HG03439 (cell line): ENCODE measurements at regions not wholly inside any gene's neighbourhood (a gene's known extent, or its start where the extent isn't known, plus 50 kb on each side); places are given as distances from the start of the nearest gene placed in this dataset.
"Not testable (repeated sequence)": the region's sequence is repeated elsewhere in the genome, so short reads cannot be mapped to it uniquely, and the experiment has no call there.

Experiments used
- ATAC-seq: cut with Tn5 transposase; IDR thresholded peaks from one replicate; pipeline ENCODE4 v1.9.1; 2021; ENCODE audit warnings: mild to moderate bottlenecking, moderate library complexity; ENCODE audit not compliant: unreplicated experiment

- ATAC-seq: no peak
These were observed 87.1 kb upstream of the PTHLH start for GRCh38 chr12:28059668-28060067.

DNA sequence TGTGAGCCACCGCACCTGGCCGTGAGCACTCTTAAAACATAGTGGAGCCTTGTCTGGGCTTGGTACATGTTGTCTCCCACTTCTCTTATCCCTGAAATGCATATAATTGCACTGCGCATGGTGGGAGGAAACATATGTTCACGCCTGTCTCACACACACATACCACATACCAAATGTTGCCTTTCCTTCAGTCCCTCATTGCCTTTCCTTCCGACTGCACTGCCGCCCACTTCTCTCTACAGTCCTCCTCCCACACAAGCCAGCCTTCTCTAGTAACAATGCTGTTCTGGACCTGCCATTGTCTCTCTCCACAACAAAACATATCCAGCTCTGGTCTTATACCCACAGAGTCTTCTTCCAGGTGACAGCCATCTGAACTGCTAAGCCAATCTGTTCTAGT is 88.3 kb upstream of the PTHLH start:
- ATAC-seq: no peak

DNA sequence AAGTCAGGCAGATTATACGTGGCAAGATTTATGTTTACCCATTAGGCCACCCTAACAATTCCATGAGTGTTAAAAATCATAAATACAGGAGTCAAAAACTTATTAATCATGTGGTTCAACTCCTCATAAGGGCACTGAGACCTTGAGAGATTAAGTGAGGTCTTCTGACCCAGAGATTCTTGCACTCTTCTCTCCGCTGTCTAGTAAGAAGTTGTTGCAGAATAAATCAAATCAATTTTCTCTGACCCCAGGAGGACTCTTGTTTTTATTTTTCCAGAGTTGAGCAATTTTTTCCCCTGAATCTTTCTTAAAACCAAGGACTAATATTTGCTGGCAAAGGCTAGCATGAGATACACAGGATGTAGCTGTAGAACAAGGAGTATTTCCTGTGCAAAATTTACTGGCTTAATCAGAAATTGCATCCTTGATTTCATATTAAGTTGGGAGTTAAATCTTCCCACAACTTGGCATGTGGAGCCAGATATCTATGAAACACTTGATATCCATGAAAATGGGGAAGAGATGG is 90.9 kb upstream of the PTHLH start:
- no peak for ATAC-seq

DNA sequence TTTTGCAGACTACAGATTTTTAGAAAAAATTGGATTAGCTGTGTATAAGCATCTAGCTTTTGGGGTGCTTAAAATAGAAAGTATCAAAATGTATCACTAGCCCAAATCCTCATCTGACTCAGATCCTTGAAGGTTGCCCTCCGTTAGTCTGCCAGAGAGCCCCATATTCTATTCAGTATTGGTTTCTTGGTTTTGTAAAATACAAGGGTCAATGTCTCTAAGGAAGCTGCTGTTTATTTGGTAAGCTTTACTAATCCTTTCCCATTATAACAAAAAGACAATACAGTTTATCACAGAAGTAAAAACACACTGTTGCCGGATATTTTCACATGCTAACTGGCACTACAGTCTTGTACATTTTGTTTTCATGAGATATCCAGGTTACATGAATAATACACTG is 92.8 kb upstream of the PTHLH start:
- ATAC-seq: no peak

GRCh38 chr12:28065889-28066630 is 93.5 kb upstream of the PTHLH start:
- no peak for ATAC-seq

- no peak for ATAC-seq
These were observed 94.3 kb upstream of the PTHLH start for GRCh38 chr12:28066879-28067278.

DNA sequence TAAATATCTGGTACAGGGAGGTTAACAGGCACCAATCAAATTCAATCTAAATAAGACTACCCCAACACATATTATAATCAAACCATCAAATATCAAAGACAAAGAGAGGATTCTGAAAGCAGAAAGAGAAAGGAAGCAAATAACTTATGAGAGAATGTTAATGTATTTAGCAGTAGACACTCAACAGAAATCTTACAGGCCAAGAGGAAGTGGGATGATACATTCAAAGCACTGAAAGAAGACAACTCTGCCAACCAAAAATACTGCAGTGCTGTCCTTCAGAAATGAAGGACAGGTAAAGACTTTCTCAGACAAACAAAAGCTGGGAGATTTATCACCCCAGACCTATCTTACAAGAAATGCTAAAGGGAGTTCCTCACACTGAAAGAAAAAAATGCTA is 95.9 kb upstream of the PTHLH start:
- ATAC-seq: no peak

DNA sequence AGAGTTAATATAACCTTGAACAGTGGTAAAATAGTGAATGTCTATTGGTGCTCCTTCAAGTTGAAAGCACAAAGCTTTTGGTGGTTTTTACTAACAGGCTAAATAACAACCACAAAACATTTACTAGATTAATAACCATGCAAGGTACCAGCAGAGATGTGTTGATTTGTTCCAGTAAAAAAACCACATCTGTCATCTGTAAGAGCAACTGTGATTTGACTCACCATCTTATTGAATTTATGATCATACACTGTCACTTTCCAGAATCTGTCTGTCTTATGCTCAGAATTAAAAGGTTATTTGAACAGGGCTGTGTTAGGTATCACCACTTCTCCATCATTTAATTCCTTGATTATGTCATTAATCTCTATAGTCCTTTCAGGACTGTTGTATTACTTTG is 107.0 kb upstream of the PTHLH start:
- no peak for ATAC-seq

DNA sequence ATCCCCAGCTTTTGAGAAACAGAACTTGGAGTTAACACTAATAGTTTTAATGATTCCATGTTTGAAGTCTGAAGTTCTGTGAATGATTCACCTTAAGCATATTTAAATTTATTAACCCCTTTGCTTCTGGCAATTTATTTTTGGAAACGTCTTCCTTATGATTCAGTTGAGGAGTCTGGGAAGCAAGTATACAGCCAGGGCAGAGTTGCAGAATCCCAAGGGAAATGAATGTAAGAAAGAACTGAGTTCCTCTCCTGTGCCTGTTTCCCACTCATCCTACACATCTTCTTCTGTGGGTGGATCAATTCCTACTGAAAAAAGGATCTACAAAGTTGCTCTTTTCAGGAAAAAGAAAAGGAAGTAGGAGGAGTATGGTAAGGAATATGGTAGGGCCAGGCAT is 108.2 kb upstream of the CCDC91 start:
- no peak for ATAC-seq

GRCh38 chr12:28083840-28084678 is 106.2 kb upstream of the CCDC91 start:
- no peak for ATAC-seq

DNA sequence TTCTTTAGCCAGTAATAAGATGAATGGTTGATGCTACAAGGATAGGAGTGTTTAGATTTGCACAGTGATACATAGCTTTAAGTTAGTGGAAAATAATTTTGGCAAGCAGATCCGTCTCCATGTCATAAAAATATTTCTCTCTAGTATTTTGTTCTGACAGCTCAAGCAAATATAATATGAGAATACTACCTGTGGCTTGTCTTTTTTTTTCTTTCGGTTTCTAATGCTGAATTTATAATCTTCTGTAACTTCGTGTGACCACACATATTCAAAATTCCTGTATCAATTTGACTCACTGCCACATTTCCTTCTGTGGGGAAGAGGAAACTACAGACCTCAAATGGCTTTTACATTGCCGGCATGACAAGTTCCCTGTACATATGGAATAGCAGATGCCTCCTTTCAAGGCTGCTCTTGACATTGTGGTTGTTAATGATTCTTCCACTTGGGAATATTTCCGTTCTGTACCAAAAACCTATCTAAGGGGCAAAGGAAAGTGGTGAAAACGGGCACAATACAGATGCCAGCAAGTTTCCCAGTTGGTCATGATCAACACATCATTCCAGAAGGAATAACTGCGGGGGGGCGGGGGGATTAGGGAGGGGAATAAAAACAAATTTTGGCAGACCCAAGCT is 103.6 kb upstream of the CCDC91 start:
- peak; percentile 83 for ATAC-seq

GRCh38 chr12:28088566-28089272 is 101.5 kb upstream of the CCDC91 start:
- no peak for ATAC-seq

- ATAC-seq: no peak
These were observed 100.9 kb upstream of the CCDC91 start for GRCh38 chr12:28089338-28089737.

GRCh38 chr12:28090835-28091234 is 99.4 kb upstream of the CCDC91 start:
- ATAC-seq: no peak

DNA sequence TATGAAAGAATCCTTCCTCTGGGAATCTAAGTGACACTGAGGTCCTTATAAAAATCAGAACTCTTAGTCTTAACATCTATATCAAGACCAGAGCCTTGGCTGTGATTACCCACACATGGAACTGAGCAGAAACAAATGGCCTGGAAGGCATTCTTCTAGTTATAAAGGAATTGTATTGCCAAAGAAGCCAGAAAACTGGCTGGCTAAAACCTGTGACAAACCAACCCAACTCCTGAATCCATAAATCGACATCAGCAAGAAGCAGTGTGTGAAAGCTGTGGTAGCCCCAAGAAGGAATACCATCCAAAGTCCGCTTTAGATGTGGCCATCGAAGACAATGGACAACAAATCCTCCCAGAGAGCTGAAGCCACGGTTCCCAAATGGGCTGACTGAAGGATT is 97.9 kb upstream of the CCDC91 start:
- ATAC-seq: no peak

- no peak for ATAC-seq
These were observed 93.6 kb upstream of the CCDC91 start for GRCh38 chr12:28096649-28097048.

DNA sequence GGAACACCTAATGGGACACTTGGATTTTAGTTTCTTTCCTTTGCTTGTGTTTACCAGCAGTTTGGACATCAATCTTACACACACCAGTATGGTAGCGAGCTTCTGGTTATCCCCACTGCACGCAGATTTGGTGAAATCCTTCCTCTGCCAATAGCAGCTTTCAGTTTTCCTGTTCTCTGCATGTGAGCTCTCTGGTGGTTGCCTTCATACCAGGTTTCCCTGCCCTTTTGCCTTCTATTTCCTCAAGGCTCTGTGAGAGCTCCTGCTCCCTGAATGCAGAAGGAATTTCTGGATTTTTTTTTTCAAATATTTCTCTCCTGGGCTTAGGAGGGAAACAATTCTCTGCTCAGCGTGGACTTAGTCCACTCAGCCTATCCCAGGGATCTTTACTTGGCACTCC is 93.0 kb upstream of the CCDC91 start:
- no peak for ATAC-seq

DNA sequence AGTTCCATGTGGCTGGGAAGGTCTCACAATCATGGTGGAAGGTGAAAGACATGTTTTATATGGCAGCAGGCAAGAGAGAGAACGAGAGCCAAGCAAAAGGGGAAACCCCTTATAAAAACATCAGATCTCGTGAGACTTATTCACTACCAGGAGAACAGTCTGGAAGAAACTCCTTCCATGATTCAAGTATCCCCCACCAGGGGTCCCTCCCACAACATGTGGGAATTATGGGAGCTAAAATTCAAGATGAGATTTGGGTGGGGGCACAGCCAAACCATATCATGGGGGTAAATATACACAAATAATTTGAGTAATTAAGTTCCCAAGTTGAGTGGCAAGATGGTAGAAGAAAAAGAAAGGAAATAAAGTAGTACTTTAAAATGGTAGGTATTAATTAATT is 91.0 kb upstream of the CCDC91 start:
- ATAC-seq: not testable (repeated sequence)

DNA sequence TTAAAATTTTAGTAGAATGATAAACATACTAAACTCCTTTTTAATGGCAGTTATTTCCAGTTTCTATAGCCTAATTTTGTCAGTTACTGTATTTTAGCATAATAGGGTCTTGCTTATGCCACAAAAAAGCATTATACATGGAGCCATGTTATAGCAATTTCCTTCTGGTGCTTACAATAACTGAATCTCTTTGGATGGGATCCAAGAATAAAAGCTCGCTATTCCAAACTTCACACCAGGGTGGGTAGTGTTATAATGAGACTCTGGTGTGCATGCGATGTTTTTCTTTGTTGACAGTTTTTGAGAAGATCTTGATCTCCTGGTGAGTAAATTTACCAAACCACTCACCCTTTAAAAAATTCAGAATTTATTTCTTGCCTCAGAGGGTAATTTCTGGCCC is 90.4 kb upstream of the CCDC91 start:
- no peak for ATAC-seq

DNA sequence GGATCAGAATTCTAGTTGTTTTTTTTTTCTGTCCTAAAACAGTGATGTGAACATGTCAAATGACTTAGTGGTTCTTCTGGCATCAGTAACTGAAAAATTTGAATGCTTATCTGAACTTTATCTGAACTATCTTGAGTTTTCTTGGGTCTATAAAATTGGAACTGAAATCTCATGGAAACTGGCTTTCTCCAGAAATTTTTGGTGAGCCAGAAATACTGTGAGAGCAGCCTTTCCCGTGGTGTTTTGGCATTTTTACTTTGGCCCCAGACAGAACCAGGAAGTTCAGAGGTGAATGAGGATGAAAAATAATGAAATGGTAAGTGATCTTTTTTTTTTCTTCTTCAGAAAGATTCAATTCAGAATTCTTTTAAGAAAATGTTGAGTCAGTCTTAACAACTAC is 89.5 kb upstream of the CCDC91 start:
- no peak for ATAC-seq

DNA sequence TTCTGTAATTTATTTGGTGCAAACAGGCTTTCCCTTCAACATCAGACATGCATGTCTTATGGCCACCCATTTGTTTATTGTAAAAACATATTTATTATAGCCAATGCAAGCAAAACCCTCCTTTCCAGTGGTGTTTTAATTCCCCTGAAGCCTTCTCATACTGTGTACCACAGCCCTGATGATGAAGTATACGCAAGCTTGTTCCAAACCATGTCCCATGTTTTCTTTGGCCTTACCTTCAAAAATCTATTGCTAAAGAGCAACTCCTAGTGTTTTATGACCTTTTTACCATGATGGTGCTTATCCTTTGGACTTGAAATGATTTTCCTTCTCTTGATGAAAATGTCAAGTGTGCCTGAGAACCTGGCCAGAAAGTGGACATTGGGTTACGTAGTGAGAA is 85.9 kb upstream of the CCDC91 start:
- no peak for ATAC-seq
